NCI-H2107 treated with DMSO at 0.1 percent for 48 hours (cell line): ENCODE measurements at regions not wholly inside any gene's neighbourhood (a gene's known extent, or its start where the extent isn't known, plus 50 kb on each side); places are given as distances from the start of the nearest gene placed in this dataset.

Experiments used
- DNase-seq: peaks from one replicate; lab custom pipeline; 2025; ENCODE audit not compliant: unreplicated experiment; lab: John Stamatoyannopoulos, UW

DNA sequence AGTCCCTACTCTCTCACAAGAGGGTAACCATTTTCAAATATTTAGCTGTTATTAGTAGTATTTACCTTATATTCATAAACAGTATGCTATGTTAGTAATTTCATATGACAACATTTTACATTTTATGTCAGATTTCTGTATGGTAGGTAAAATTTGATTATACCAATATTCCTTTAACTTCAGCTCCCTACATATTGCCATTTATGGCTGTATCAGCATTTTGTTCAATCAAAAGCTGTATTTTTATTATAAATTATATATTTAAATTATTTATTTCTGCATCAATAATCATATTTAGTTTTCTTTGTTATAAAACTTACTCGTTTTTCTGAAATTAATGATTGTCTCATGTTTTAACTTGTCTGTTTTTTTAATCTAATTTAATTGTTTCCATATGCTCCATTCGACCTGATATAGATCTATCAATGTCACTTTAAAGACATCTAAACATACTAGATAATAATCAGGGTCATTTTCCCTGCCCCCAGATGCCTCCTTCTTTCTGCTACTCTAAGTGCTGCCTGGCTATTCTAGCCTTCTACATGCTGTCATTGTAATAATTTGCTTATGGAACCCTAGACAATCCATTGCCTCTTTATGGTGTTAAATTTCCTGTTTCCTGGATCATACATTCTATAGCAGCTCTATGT, 1976.7 kb upstream of the ADGRL3 start:
- no peak for DNase-seq

DNA sequence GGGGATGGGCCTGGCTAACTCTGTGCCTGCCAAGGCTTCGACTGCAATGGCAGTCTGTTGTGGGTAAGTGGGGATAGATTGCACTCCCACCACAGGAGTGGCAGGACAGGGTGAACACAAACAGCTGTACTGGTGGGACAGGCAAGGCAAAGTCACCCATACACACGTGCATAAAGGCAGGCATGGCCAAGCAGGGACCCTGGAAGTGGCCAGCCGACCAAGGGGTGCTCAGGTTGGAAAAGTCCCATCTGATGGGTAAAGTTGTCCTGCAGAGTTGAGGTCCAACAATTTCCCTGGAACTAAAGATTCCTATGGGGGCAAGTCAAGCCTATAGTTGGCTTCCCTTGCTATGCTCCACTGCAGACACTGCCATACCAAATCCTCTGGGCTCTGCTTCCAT, 1961.9 kb upstream of the ADGRL3 start:
- no peak for DNase-seq

DNA sequence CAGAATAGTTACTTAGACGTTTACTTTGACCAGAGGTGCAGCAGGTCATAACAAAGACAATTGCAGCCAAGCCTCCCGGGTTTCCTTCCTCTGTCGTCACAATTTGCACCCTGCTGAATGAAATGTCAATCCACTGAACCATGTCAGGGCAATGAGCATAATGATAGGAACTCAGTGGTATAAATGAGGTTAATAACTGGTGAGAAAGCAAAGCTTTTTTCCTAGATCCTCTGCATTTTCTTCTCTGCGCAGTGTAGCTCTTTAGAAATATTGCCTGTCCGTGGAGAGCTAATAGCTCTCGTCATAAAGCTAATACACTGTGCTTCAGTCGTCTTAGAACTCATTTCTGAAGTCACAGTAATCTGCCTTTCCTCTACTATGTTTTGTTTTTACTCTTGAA, 1960.1 kb upstream of the ADGRL3 start:
- DNase-seq: no peak

DNA sequence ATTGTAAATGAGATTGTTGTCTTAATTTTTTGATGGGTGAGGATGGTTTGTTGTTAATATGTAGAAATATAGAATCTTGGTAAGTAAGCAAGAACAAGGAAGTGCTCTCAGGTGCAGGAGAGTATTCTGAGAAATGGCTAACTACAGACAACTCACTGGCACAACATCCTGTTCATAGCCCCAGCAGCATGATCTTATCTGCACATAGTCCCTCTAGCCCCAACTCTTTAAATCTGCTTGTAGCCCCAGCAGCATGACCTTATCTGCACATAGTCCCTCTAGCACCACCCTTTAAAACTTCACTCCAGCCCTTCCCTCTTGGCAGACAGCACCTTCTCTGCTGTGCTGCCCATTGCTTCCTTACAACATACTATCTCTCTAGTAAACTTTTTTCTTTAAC, 1957.1 kb upstream of the ADGRL3 start:
- no peak for DNase-seq

DNA sequence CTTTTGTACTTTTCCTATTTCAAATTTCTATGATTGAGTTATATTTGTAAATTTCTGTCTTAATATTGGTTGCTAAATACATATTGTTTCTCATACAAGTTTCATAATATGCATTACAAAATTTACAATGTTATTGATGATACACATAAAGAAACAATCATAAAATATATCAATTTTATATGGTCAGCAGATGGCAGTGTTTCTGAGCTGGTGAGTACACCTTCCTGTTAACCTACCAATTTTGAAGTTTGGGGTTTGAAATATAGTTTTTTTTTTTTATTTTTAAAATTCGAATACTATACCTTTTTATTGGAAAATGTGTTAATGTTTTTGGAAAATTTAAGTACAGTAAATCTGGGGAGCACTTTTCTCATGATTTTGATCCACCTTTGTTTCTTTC, 1953.1 kb upstream of the ADGRL3 start:
- DNase-seq: no peak

DNA sequence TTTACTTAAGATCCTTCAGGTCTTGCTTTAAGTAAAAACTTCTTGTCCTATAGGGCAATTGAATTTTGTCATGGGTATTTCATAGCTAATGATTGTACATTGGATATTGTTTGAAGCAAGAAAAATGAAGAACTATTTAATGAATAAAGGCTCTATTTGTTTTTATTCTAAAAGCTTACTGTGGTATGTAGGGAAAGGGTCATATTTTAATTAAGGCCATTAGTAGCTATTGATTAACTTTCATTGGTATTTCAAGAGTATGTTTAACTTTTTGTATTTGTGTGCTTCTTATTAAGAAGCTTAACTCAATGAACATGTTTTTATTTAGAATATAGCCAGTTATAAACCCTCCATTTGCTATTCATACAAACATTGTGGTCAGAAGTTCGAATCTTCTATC, 1951.8 kb upstream of the ADGRL3 start:
- DNase-seq: no peak

DNA sequence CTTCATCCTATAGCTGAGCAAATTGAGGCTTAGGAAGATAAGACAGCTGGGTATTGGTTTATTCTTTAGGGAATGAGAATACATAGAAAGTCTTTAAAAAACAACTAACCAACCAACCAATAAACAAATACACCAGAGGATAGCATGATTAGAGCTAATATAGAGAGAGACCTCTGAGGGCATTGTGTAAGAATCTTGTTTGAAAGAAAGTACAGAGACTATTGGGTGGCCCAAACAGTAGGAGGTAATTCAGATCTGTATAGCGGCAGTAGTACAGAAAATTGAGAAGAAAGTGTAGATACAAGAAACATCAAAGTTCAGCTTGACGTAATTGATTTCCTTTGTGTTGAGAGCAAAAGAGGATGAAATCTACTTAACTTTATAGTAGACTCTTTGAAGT, 1951.0 kb upstream of the ADGRL3 start:
- DNase-seq: no peak

DNA sequence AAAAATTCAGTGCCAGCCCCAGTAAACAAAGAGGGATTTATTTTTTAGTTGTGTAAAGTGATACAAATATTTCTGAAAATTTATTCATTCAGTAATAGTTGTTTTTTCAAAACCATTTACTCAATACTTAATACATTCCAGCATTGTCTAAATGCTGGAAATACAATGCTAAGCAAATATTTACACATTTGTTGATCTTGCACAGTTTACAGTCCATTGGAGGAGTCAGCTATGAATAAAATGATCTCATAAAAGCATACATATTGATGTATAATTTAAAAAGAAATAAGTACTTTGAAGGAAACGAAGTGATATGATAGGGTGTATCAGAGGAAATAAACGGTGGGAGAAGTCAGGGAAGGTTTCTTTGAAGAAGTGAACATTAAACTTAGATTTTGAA, 1942.1 kb upstream of the ADGRL3 start:
- no peak for DNase-seq

DNA sequence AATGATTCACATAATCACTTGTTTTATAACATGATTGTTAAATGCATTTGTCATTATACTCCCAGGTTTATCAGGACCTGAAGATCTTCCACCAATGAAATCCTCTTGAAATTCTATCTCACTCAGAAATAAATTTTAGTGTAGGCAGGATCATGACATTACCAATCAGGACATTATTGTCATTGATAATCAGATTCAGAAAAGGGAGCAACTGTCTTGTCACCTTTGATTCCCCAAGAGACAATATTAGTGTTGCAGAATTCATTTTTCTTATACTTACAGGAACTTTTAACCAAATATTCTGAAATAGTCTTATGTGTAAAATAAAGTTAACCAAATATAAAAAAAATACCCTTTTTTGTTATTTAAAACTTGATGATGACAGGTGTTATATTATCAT, 1892.5 kb upstream of the ADGRL3 start:
- DNase-seq: no peak

DNA sequence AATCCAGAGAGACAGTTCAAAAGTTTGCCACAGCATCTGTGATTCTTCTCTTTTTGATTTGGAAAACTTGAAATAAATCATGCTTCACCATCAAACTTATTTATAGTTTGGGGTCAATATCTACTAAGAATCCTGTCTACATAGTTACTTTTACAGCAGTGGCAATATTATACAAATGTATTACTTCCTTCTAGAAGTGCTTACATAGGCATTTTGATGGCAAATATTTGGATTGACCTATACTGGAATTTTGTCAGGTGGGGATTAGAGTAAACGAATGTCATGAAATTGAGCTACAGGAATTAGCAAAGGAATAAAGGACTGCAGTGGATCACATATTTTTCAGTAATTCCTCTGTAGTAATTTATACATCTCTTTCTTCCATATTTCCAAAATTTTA, 1885.5 kb upstream of the ADGRL3 start:
- DNase-seq: no peak

DNA sequence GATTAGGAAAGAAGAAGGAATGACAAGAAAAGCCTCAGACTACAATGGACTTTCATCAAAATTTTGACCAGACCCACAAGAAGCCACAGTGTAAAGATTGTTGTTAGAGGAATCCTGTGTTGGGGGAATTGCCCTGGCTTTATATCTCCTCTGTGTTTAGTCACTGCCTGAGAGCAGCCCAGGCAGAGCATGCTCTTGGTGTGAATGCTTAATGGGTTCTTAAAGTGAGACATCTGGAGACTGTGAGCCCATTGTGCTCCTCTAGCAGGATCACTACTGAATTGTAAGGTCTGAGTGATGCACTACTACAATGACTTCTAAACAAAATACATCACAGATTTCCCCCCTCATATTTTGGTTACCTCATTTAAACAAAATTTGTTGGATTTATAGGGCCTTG, 1860.5 kb upstream of the ADGRL3 start:
- no peak for DNase-seq

DNA sequence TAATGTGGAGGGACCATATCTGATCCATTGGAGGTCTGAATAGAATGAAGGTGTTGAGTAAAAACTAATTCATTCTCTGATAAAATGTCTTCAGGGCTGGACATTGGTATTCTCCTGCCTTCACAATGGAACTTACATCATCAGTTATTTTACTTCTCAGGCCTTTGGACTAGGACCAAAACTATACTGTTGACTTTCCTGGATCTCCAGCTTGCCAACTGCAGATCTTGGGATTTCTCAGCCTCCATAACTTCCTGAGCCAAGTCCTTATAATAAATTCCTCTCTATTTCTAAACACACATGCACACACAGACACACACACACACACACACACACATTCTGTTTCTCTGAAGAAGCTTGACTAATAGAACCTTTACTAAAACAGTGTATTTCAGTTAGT, 1858.6 kb upstream of the ADGRL3 start:
- DNase-seq: no peak

DNA sequence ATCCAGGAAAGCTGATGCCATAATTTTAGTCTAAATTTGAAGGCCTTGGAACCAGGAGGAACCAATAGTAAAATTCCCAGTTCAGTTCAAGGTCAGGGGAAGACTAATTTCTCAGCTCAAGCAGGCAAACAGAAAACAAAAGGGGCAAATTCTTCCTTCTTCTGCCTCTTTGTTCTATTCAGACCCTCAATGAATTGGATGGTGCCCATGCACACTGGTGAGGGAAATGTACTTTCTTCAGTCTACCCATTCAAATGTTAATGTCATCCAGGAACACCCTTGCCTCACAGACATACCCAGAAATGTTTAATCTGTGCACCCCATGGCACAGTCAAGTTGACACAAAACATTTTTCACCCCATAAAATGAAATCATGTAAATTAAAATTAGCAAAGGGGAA, 1851.2 kb upstream of the ADGRL3 start:
- DNase-seq: no peak

DNA sequence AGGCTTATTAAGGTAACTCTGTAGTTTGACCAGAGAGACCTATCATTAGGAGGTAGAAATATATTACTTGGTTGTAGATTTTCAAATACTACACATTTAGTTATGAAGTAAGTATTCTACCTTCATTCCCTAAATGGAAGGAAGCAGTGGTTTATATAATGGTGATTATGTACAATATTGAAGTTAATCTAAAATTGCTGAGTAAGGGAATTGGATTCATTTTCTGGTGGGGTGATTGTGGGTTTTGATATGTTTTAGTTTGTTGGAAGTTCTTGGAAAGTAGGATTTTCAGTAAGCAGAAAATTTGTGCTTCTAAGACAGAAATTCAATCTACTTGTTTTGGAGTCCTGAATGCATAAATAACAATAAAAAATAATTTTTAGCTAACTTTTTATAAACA, 1830.9 kb upstream of the ADGRL3 start:
- no peak for DNase-seq

DNA sequence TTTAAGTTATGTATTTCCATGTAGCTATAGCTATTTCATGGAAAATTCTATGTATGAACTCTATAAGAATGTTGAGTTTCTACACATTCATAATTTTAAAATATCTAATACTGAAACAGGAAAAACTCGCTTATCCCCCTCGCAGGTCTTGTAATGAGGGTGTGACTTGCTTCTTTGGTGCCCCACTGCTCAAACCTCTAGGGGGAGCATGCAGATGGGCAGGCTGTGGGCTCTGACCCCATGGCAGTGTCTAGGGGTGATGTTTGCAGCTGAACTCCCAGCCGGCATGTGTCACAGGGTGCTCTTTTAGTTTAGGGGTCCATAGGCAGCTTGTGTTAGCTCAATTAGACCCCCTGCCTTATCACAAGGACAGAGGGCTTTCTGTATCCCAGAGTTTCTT, 1825.7 kb upstream of the ADGRL3 start:
- no peak for DNase-seq

DNA sequence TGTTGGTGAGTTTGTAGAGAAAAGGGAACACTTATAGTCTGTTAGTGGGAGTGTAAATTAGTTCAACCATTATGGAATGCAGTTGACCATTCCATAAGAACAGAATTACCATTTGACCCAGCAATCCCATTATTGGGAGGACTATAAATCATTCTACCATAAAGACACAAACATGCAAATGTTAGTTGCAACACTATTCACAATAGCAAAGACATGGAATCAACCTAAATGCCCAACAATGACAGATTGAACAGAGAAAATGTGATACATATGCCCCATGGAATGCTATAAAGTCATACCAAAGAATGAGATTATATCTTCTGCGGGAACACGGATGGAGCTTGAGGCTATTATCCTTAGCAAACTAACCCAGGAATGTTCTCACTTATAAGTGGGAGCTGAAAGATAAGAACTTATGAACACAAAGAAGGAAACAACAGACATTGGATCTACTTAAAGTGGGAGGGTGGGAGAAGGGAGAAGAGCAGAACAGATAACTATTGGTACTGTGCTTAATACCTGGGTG, 1819.2 kb upstream of the ADGRL3 start:
- no peak for DNase-seq

DNA sequence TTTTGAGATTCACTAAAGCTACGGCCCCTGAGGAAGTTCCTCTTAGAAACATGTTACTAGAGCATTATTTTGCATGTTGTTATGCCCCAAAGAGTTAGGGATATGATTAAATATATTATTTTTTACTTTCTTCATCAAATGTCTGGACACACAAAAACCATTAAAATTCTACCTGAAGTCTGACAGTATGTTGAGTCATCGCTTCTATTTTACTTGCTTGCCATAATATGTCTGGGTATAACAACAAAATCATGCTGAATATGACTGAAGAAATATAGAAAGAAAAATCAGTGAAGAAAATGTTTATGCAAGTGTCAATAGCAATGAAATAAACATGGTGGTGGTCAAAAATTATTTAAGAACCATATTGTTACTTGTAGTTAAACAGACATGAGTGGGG, 1818.5 kb upstream of the ADGRL3 start:
- no peak for DNase-seq

DNA sequence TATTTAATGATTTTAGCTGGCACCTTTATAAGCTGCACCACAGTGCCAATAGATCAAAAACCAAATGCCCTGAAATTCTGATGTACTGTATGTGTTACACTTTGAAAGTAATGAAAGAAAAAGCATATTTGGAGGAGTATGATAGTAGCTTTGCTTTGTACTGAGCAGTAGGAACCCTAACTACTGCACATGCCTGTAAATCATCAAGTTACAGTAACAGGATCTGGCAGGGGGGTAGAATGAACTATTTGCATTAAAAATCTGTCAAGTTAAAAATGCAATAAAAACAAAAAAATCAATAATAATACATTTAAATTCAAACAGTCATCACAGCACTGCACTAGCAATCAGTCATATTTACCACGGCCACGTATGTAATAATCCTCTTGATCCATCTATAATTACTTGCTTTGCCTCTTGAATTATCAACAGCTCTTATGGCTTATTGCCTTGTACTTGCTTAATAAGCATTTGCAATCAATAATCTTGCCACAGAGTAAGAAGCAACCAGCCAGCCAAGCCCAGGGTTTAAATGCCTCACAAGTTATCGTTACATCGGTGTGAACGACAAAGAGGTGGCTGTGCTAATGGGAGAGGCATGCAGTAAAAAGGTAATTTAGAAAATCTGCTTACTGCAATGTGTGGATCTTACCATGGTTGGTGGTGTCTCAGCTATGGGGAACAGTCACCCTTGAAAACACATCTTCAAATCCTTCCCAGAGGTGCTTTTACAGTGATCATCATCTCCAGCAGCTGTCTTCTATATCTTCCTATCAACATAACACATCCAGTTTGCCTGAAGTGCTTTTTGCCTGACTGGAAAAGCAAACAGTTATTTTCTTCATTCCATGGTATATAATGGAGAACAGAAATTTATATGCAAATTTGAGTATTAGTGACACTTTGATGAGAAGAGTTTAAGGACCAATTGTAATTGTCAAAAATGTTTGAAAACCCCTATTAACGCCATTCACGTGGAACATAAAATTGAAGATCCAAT, 1812.1 kb upstream of the ADGRL3 start:
- no peak for DNase-seq

DNA sequence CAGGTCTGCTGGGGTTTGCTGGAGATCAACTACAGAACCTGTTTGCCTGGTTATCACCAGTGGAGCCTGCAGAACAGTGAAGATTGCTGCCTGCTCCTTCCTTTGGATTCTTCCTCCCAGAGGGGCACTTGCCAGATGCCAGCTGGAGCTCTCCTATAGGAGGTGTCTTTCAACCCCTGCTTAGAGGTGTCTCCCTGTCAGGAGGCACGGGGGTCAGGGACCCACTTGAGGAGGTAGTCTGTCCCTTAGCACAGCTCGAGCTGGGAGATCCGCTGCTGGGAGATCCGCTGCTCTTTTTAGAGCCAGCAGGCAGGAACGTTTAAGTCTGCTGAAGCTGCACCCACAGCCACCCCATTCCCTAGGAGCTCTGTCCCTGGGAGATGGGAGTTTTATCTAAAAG, 1806.3 kb upstream of the ADGRL3 start:
- no peak for DNase-seq

DNA sequence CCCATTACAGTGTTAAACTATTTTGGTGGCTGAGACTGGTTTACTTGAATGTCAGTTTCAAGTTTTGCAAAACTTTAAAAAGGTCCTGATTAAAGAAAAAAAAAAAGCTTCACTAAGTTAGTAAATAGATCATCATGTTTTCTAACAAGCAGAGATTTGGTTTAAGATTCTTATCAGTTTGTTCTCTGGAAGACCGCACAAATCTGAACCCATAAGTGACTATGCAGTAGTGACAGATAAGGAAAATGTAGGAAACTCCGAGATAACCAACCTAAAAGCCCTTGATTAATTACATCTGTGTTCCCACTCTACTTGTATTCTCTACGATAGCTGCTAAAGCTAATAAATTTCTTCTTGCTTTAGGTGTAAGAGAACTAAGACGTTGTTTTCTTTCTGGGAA, 1799.8 kb upstream of the ADGRL3 start:
- no peak for DNase-seq

DNA sequence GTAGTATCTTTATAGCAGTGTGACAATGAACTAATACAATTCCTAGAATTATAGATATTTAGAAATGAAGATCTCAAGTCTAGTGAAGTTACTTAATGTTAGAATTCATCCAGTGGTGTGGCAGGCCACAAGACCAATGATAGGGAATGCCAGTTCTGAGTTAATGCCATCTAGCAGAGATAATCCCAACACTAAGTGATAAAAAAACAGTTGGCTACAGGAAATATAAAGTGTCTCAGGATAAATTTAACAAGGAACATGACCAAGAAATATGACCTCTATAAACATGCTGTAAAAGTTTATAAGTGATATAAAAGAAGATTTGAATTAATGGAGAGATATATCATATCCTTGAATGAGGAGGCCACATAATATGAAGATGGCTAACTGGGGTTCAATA, 1790.5 kb upstream of the ADGRL3 start:
- DNase-seq: no peak

DNA sequence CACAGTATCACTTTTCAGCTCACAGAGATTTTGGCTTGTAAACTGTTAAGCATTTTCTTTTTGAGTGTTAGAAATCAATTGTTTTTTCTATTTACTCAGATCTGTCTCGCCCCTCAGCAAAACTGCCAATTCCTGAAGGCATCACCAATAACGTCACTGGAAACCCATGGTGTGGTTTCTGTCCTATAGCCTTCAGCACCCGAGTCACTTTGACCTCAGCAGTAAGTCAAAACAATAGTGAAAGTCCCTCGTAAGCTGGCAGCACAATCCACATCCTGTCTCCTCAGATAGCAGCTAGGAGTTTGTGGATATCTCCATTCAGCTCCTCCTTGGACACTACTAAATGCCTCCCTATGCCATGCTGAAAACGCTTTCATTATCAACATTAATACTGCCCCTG, 1787.4 kb upstream of the ADGRL3 start:
- no peak for DNase-seq
